Superior temporal gyrus (tissue), 1 donor: ENCODE measurements at regions not wholly inside any gene's neighbourhood (a gene's known extent, or its start where the extent isn't known, plus 50 kb on each side); places are given as distances from the start of the nearest gene placed in this dataset.
"Not testable (repeated sequence)": the region's sequence is repeated elsewhere in the genome, so short reads cannot be mapped to it uniquely, and the experiment has no call there.

Experiments
- DNase-seq: peaks from one replicate; pipeline ENCODE4 v3.0.0-alpha.2; 2016; ENCODE audit errors: extremely low spot score

GRCh38 chr6:150683320-150683719 lies 83.6 kb downstream of the PLEKHG1 start:
- DNase-seq: no peak

GRCh38 chr6:150684161-150684560 lies 84.5 kb downstream of the PLEKHG1 start:
- no peak for DNase-seq

GRCh38 chr6:150684714-150685459 lies 85.2 kb downstream of the PLEKHG1 start:
- DNase-seq: no peak

GRCh38 chr6:150685860-150686259 lies 86.2 kb downstream of the PLEKHG1 start:
- DNase-seq: no peak

GRCh38 chr6:150686566-150686965 lies 86.9 kb downstream of the PLEKHG1 start:
- no peak for DNase-seq

- DNase-seq: no peak
Measured at GRCh38 chr6:150687508-150687907, 87.8 kb downstream of the PLEKHG1 start.

GRCh38 chr6:150689900-150690590 lies 90.4 kb downstream of the PLEKHG1 start:
- DNase-seq: no peak

GRCh38 chr6:150690681-150691080 lies 91.0 kb downstream of the PLEKHG1 start:
- DNase-seq: no peak

- no peak for DNase-seq
Measured at GRCh38 chr6:150691463-150691862, 91.8 kb downstream of the PLEKHG1 start.

- DNase-seq: no peak
Measured at GRCh38 chr6:150692604-150693003, 92.9 kb downstream of the PLEKHG1 start.

GRCh38 chr6:150694889-150695288 lies 95.2 kb downstream of the PLEKHG1 start:
- no peak for DNase-seq

- DNase-seq: no peak
Measured at GRCh38 chr6:150695652-150696051, 96.0 kb downstream of the PLEKHG1 start.

- no peak for DNase-seq
Measured at GRCh38 chr6:150696190-150696589, 96.5 kb downstream of the PLEKHG1 start.

GRCh38 chr6:150696918-150697317 lies 97.2 kb downstream of the PLEKHG1 start:
- DNase-seq: not testable (repeated sequence)

- no peak for DNase-seq
Measured at GRCh38 chr6:150697515-150697914, 97.8 kb downstream of the PLEKHG1 start.

- no peak for DNase-seq
Measured at GRCh38 chr6:150698391-150698790, 98.7 kb downstream of the PLEKHG1 start.

GRCh38 chr6:150702675-150703074 lies 103.0 kb downstream of the PLEKHG1 start:
- DNase-seq: peak; percentile 9

- DNase-seq: no peak
Measured at GRCh38 chr6:150704447-150705192, 104.9 kb downstream of the PLEKHG1 start.

- no peak for DNase-seq
Measured at GRCh38 chr6:150705392-150705791, 105.7 kb downstream of the PLEKHG1 start.

GRCh38 chr6:150710236-150710635 lies 110.6 kb downstream of the PLEKHG1 start:
- no peak for DNase-seq

GRCh38 chr6:150711061-150711460 lies 111.4 kb downstream of the PLEKHG1 start:
- no peak for DNase-seq
